CD8-positive, alpha-beta memory T cell (primary cell): ENCODE measurements at regions not wholly inside any gene's neighbourhood (a gene's known extent, or its start where the extent isn't known, plus 50 kb on each side); places are given as distances from the start of the nearest gene placed in this dataset.

Experiments
- CTCF ChIA-PET: fragments of 350-600 bp; sonication (Branson Sonifier 250); formaldehyde crosslinking; loops from one replicate; lab custom pipeline; 2021; ENCODE audit warnings: antibody characterized with exemption; lab: Charles Lee
- POLR2A ChIA-PET: fragments of 350-600 bp; sonication (Branson Sonifier 250); formaldehyde crosslinking; loops from one replicate; lab custom pipeline; 2021; ENCODE audit warnings: antibody characterized with exemption; lab: Charles Lee
- DNase-seq, 5 donors: peaks; one replicate each; pipeline versions ENCODE4 v3.0.0 to v3.0.0-alpha.2; 2020 to 2022; ENCODE audit warnings: mixed read lengths in 1 of 5
- H3K27ac ChIP-seq: one replicate; pipeline ENCODE4 v1.7.0; 2013; ENCODE audit warnings: low read depth, mild to moderate bottlenecking, low read length, moderate library complexity
- H3K27me3 ChIP-seq: 2 replicates; pipeline ENCODE4 v1.7.0; 2013; ENCODE audit warnings: low read length, mild to moderate bottlenecking; ENCODE audit not compliant: insufficient read depth, poor library complexity, severe bottlenecking
- H3K36me3 ChIP-seq: 2 replicates; pipeline ENCODE4 v1.7.0; 2013; ENCODE audit warnings: mild to moderate bottlenecking, low read length, moderate library complexity; ENCODE audit not compliant: insufficient read depth
- H3K4me1 ChIP-seq: 2 replicates; pipeline ENCODE4 v1.7.0; 2013; ENCODE audit warnings: mild to moderate bottlenecking, low read length, moderate library complexity; ENCODE audit not compliant: insufficient read depth
- H3K4me3 ChIP-seq: 2 replicates; pipeline ENCODE4 v1.7.0; 2013; ENCODE audit warnings: mild to moderate bottlenecking, low read length
- H3K9me3 ChIP-seq: 2 replicates; pipeline ENCODE4 v1.7.0; 2013; ENCODE audit warnings: mild to moderate bottlenecking, low read length
- H3K27ac Mint-ChIP-seq, 8 donors: one replicate each; pipeline ENCODE4 v1.8.0; 2020 to 2021; ENCODE audit warnings: mixed read lengths in 8 of 8, mild to moderate bottlenecking in 6 of 8, inconsistent platforms in 3 of 8, moderate library complexity in 3 of 8
- H3K27me3 Mint-ChIP-seq, 2 donors: one replicate each; pipeline ENCODE4 v1.8.0; 2020 to 2021; ENCODE audit warnings: mixed read lengths in 2 of 2, mild to moderate bottlenecking in 1 of 2, moderate library complexity in 1 of 2
- H3K36me3 Mint-ChIP-seq, 3 donors: one replicate each; pipeline ENCODE4 v1.8.0; 2020 to 2021; ENCODE audit warnings: mixed read lengths in 3 of 3, inconsistent platforms in 1 of 3, mild to moderate bottlenecking in 1 of 3
- H3K4me1 Mint-ChIP-seq, 3 donors: one replicate each; pipeline ENCODE4 v1.8.0; 2020 to 2021; ENCODE audit warnings: mixed read lengths in 3 of 3, inconsistent platforms in 1 of 3, mild to moderate bottlenecking in 1 of 3
- H3K4me3 Mint-ChIP-seq, 7 donors: one replicate each; pipeline ENCODE4 v1.8.0; 2020 to 2021; ENCODE audit warnings: mixed read lengths in 7 of 7, mild to moderate bottlenecking in 6 of 7, moderate library complexity in 4 of 7, inconsistent platforms in 2 of 7
- H3K9me3 Mint-ChIP-seq, 5 donors: one replicate each; pipeline ENCODE4 v1.8.0; 2020 to 2022; ENCODE audit warnings: mixed read lengths in 5 of 5, mild to moderate bottlenecking in 3 of 5, moderate library complexity in 2 of 5, inconsistent platforms in 1 of 5

DNA sequence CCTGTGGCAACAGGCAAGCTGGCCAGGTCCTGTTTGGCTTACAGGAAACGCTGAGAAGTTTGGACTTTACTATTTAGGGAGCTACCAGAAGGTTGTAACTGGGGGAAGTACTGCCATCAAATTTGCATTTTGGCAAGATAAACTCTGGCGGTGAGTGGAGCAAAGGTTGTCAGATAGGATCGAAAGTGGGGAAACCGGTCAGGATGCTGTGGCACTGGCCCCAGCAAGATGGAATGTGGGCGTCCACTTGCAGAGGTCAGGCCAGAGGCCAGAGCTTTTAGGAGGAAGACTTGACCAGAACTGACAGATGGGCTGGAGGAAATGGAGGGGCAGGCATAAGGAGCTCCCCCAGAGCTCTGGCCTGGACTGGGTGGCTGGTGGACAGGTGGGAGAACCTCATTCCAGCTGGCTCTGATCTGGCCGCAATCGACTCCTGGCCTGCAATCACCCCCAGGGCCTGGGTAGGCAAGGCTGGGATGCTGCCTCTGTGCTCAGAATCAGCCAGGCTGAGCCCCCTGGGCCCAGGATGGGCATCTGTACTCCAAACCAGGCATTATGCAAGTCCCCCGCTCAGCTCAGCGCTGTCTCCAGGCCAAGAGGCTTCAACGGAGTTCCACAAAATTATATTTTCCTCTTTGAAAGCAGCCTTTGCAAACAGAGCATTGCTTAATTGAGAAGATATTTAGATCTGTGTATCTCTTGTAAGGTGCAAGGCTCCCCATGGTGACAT lies 178.3 kb upstream of the NECTIN1 start:
- H3K9me3 Mint-ChIP-seq: peaks cover 0 to 3% (median 0%) of the 10 kb centered on the region in 5 donors
- no peaks in the 10 kb centered on the region for H3K4me1 Mint-ChIP-seq
- Histone ChIP-seq H3K4me1 (no peaks in the 10 kb centered on the region), H3K36me3 (no peaks in the 10 kb centered on the region), H3K27ac (no peak overlapping the region), H3K9me3 (no peaks in the 10 kb centered on the region), H3K27me3 (no peaks in the 10 kb centered on the region), H3K4me3 (no peak overlapping the region)
- H3K4me3 Mint-ChIP-seq: no peak overlapping the region
- H3K36me3 Mint-ChIP-seq: no peaks in the 10 kb centered on the region
- no peak for DNase-seq
- ChIA-PET POLR2A (no interaction called here), CTCF (no interaction called here)
- peaks cover 6 to 12% of the 10 kb centered on the region in 2 donors for H3K27me3 Mint-ChIP-seq
- no peak overlapping the region for H3K27ac Mint-ChIP-seq

DNA sequence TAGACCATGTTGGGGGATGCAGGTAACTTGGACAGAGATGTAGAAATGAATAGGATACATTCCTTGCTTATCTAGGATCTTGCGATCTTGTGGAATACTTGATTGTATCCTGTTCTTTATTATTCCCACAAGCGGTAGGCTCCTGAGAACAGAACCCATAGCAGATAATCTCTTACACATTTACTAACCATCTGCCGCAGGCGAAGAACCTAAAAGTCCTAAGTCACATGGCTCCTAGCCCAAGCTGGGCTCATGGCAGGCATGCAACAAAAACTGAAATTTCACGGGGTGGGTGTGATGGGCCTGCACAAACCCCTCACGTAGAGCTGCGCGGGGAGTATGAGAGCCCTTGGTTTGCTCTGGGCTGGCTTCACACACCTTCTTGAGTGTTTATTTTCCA lies 177.4 kb upstream of the NECTIN1 start:
- POLR2A ChIA-PET: no interaction called here
- no peaks in the 10 kb centered on the region for H3K4me1 ChIP-seq
- H3K4me3 Mint-ChIP-seq: no peak overlapping the region

DNA sequence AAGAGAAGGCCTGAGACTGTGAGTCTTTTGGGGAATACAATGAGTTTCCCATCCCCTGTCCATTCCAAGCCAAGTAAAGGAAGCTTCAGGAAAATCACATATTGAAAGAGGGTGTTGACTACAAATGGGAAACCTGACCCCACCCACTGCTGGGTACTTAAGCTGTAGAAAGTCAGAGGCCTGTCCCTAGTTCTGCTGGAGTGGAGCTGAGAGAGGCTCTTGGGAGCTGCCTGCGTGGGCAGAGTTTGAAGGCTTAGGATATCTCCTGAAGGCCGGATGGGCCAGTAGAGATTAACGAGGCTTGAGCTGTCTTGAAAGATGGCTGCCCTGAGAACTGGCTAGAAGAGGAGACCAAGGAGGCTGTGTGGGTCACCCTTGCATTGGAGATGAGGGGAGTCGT lies 176.2 kb upstream of the NECTIN1 start:
- no peak for DNase-seq
- no peaks in the 10 kb centered on the region for H3K9me3 ChIP-seq
- H3K9me3 Mint-ChIP-seq: peaks cover 0 to 3% (median 0%) of the 10 kb centered on the region in 5 donors
- no peak overlapping the region for H3K4me3 Mint-ChIP-seq
- no peaks in the 10 kb centered on the region for H3K4me1 Mint-ChIP-seq
- no peak overlapping the region for H3K27ac ChIP-seq
- ChIA-PET POLR2A (no interaction called here), CTCF (no interaction called here)
- no peak overlapping the region for H3K4me3 ChIP-seq
- no peaks in the 10 kb centered on the region for H3K27me3 ChIP-seq
- peaks cover 12 to 13% of the 10 kb centered on the region in 2 donors for H3K27me3 Mint-ChIP-seq
- H3K4me1 ChIP-seq: no peaks in the 10 kb centered on the region
- H3K27ac Mint-ChIP-seq: no peak overlapping the region
- H3K36me3 ChIP-seq: no peaks in the 10 kb centered on the region
- no peaks in the 10 kb centered on the region for H3K36me3 Mint-ChIP-seq

More for the DNA sequence above, 177.4 kb upstream of the NECTIN1 start:
- peaks cover 10 to 12% of the 10 kb centered on the region in 2 donors for H3K27me3 Mint-ChIP-seq
- H3K27ac Mint-ChIP-seq: no peak overlapping the region
- CTCF ChIA-PET: no interaction called here
- H3K36me3 ChIP-seq: no peaks in the 10 kb centered on the region
- no peaks in the 10 kb centered on the region for H3K4me1 Mint-ChIP-seq
- no peaks in the 10 kb centered on the region for H3K36me3 Mint-ChIP-seq
- peaks cover 0 to 3% (median 0%) of the 10 kb centered on the region in 5 donors for H3K9me3 Mint-ChIP-seq
- H3K27ac ChIP-seq: no peak overlapping the region
- no peaks in the 10 kb centered on the region for H3K27me3 ChIP-seq
- H3K4me3 ChIP-seq: no peak overlapping the region
- no peak for DNase-seq
- H3K9me3 ChIP-seq: no peaks in the 10 kb centered on the region

DNA sequence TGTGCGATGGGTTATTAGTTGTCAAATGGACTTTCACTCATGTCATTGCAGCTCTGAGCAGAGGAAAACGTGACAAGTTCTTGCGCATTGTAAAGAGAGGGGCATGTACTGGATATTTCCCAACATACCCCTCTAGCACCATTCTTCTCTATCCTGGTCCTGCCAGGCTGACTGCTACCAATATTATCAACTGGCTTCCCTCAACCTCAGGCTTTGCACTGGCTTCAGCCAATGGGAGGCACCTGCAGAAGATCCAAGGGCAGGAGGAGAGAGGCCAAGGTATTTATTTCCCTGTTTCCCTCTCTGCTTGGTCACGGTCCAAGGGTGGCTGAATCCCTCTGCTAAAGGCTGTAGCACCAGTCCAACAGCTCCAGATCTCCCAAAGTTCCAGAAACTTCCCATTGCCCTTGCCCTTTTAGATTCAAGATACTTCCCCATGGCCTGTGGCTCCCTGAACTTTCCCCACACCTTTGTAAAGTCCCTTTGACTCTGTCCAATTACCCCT lies 175.6 kb upstream of the NECTIN1 start:
- Mint-ChIP-seq H3K36me3 (no peaks in the 10 kb centered on the region), H3K4me3 (no peak overlapping the region), H3K4me1 (no peaks in the 10 kb centered on the region), H3K9me3 (peaks cover 0 to 3% (median 0%) of the 10 kb centered on the region in 5 donors), H3K27me3 (peaks cover 12 to 17% of the 10 kb centered on the region in 2 donors), H3K27ac (no peak overlapping the region)
- CTCF ChIA-PET: no interaction called here
- no peak overlapping the region for H3K4me3 ChIP-seq
- no peaks in the 10 kb centered on the region for H3K9me3 ChIP-seq
- no peak overlapping the region for H3K27ac ChIP-seq
- no peaks in the 10 kb centered on the region for H3K27me3 ChIP-seq
- DNase-seq: no peak
- POLR2A ChIA-PET: no interaction called here
- no peaks in the 10 kb centered on the region for H3K36me3 ChIP-seq
- H3K4me1 ChIP-seq: no peaks in the 10 kb centered on the region

DNA sequence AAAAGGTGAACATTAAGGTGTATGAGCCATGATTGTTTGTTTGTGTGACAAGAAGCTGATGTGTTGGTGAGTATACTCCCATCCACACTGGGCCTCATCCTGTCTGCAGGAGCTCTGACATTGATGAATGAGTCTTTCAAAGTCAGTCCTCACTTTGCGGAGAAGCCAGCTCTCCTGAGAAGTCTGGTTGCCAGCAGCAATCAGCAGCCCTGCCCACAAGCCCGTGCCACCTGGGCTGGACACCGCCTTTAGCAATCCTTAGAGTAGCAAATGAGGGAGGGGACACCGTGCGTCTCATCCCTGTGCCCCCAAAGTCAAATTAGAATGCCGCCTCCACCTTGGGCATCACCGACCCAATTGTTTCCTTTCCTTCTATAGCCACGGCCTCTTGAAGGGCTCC lies 174.8 kb upstream of the NECTIN1 start:
- POLR2A ChIA-PET: no interaction called here
- Mint-ChIP-seq H3K9me3 (peaks cover 0 to 3% (median 0%) of the 10 kb centered on the region in 5 donors), H3K27me3 (peaks cover 8 to 17% of the 10 kb centered on the region in 2 donors), H3K4me1 (no peaks in the 10 kb centered on the region), H3K27ac (no peak overlapping the region), H3K36me3 (no peaks in the 10 kb centered on the region), H3K4me3 (no peak overlapping the region)
- Histone ChIP-seq H3K36me3 (no peaks in the 10 kb centered on the region), H3K9me3 (no peaks in the 10 kb centered on the region), H3K4me3 (no peak overlapping the region), H3K27me3 (no peaks in the 10 kb centered on the region), H3K27ac (no peak overlapping the region), H3K4me1 (no peaks in the 10 kb centered on the region)
- CTCF ChIA-PET: no interaction called here
- no peak for DNase-seq

DNA sequence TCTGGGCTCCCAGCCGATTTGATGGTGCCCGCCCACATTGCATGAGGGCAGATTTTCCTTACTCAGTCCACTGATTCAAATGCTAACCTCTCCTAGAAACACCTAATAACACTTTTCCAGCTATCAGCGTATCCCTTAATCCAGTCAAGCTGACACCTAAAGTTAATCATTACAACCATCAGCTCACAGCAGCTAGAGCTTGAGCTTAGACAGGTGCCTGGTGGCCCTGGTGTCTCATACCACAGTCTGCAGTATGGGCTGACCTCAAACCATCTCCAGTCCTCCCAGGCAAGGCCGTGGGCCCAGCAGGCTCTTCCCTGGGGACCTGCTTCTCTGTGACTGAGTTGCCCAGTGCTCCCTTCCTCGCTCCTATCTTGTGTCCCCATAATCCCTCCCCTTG lies 174.4 kb upstream of the NECTIN1 start:
- H3K27ac Mint-ChIP-seq: no peak overlapping the region
- no peak overlapping the region for H3K4me3 Mint-ChIP-seq
- POLR2A ChIA-PET: no interaction called here

DNA sequence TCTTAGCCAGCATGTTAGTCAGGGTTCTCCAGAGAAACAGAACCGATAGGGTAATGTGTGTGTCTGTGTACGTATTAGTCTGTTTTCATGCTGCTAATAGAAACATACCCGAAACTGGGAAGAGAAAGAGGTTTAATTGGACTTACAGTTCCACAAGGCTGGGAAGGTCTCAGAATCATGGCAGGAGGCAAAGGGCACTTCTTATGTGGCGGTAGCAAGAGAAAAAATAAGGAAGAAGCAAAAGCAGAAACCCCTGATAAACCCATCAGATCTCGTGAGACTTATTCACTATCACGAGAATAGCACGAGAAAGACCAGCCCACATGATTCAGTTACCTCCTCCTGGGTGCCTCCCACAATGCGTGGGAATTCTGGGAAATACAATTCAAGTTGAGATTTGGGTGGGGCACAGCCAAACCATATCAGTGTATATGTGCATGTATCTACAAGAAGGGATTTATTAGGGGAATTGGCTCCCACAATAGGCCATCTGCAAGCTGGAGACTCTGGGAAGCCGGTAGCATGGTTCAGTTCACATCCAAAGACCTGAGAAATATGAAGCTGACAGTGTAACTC lies 173.7 kb upstream of the NECTIN1 start:
- Mint-ChIP-seq H3K36me3 (no peaks in the 10 kb centered on the region), H3K4me1 (no peaks in the 10 kb centered on the region), H3K27ac (no peak overlapping the region), H3K27me3 (peaks cover 9 to 16% of the 10 kb centered on the region in 2 donors), H3K4me3 (no peak overlapping the region), H3K9me3 (peaks cover 0 to 3% (median 0%) of the 10 kb centered on the region in 5 donors)
- H3K27ac ChIP-seq: no peak overlapping the region
- no peak overlapping the region for H3K4me3 ChIP-seq
- no peaks in the 10 kb centered on the region for H3K36me3 ChIP-seq
- no peaks in the 10 kb centered on the region for H3K4me1 ChIP-seq
- no peaks in the 10 kb centered on the region for H3K9me3 ChIP-seq
- POLR2A ChIA-PET: no interaction called here
- CTCF ChIA-PET: no interaction called here
- DNase-seq: no peak
- no peaks in the 10 kb centered on the region for H3K27me3 ChIP-seq

More for the DNA sequence above, 174.4 kb upstream of the NECTIN1 start:
- Mint-ChIP-seq H3K4me1 (no peaks in the 10 kb centered on the region), H3K36me3 (no peaks in the 10 kb centered on the region), H3K9me3 (peaks cover 0 to 3% (median 0%) of the 10 kb centered on the region in 5 donors), H3K27me3 (peaks cover 8 to 17% of the 10 kb centered on the region in 2 donors)
- H3K27me3 ChIP-seq: no peaks in the 10 kb centered on the region
- H3K9me3 ChIP-seq: no peaks in the 10 kb centered on the region
- DNase-seq: no peak
- H3K4me3 ChIP-seq: no peak overlapping the region
- H3K27ac ChIP-seq: no peak overlapping the region
- no peaks in the 10 kb centered on the region for H3K36me3 ChIP-seq
- CTCF ChIA-PET: no interaction called here
- no peaks in the 10 kb centered on the region for H3K4me1 ChIP-seq

DNA sequence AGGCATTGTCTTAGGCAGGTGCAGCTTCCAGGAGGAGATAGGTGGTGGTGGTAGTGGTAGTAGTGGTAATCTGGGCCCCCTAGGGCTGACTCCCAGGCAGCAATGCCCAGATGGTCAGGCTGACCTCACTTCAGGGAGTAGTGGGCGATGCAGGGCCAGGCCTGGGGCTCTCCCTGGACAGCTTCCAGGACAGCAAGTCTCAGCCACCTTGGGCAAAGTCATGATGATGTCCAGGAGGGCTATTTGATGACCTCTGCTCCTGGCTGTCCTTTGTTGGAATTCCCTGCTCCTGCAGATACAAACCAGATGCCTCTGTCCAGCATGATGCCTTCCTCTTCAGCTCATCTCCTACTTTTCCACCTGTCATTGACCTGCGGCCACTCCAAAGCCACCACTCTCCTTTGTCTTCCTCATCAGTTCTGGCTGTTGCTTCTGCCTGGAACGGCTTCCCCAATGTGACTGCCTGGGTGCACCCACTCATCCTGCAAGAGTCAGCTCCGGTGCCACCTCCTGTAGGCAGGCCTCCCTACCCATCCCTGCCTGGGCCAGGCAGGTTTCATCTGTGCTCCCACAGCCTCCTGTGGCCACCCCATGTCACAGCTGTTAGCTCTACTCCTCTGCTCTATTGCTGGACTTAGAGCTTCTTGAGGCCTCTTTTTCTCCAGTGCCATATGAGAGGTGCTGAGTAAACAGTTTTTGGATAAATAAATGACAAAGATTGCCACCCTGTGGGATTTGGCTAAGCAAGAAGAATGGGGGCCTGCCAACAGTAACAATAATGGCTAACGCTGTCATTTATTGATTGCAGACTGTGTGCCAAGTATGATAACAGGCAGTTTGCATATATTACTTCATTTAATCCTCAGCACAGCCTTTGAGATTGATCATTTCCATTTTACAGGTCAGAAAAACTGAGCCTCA lies 172.9 kb upstream of the NECTIN1 start:
- no peaks in the 10 kb centered on the region for H3K36me3 ChIP-seq
- ChIA-PET POLR2A (no interaction called here), CTCF (no interaction called here)
- H3K4me1 ChIP-seq: no peaks in the 10 kb centered on the region
- no peaks in the 10 kb centered on the region for H3K9me3 ChIP-seq
- H3K27ac ChIP-seq: no peak overlapping the region
- Mint-ChIP-seq H3K27ac (no peak overlapping the region), H3K36me3 (no peaks in the 10 kb centered on the region), H3K27me3 (peaks cover 9 to 16% of the 10 kb centered on the region in 2 donors), H3K9me3 (peaks cover 0 to 3% (median 0%) of the 10 kb centered on the region in 5 donors), H3K4me3 (no peak overlapping the region), H3K4me1 (no peaks in the 10 kb centered on the region)
- DNase-seq: no peak
- H3K4me3 ChIP-seq: no peak overlapping the region
- H3K27me3 ChIP-seq: no peaks in the 10 kb centered on the region
